HG02973 (cell line): ENCODE measurements at regions not wholly inside any gene's neighbourhood (a gene's known extent, or its start where the extent isn't known, plus 50 kb on each side); places are given as distances from the start of the nearest gene placed in this dataset.

Experiments used
- ATAC-seq: cut with Tn5 transposase; IDR thresholded peaks from one replicate; pipeline ENCODE4 v1.9.1; 2021; ENCODE audit warnings: moderate library complexity; ENCODE audit not compliant: unreplicated experiment

DNA sequence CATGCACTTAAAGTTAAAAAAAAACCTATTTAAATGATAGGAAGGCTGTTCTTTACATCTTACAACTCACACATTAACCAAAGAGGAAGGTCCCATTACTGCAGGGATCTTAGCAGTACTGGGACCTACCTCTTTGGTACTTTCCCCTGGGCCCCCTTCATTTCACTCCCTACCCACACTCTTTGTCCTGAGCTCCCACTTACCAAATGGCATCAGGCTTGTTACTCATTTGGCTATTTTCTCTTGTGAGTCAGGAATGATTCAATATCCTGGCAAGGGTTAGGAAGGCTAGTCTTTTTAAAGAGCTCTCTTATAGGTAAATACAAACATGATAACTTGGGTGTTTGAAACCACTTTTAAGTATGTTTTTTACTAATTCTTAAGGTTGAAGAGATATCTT, 117.4 kb upstream of the ELL2 start:
- no peak for ATAC-seq

DNA sequence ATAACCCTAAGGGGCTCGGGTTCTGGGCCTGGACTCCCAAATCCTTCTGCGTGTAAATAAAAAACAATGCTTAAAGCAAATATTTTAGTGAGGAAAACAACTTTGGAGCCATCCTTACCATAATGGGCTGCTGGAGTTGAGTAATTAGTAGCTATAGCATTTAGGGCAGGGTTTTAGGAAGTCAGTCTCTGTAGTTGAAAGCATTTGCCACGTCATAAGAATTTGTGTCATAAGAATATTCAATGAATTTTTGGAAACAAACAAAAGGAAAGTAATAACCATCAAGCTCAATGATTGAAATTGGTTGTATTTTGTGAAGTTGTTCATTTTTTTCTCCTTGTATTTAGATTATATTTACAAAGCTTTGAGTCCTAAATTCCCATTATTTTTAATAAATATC, 114.8 kb upstream of the ELL2 start:
- no peak for ATAC-seq

DNA sequence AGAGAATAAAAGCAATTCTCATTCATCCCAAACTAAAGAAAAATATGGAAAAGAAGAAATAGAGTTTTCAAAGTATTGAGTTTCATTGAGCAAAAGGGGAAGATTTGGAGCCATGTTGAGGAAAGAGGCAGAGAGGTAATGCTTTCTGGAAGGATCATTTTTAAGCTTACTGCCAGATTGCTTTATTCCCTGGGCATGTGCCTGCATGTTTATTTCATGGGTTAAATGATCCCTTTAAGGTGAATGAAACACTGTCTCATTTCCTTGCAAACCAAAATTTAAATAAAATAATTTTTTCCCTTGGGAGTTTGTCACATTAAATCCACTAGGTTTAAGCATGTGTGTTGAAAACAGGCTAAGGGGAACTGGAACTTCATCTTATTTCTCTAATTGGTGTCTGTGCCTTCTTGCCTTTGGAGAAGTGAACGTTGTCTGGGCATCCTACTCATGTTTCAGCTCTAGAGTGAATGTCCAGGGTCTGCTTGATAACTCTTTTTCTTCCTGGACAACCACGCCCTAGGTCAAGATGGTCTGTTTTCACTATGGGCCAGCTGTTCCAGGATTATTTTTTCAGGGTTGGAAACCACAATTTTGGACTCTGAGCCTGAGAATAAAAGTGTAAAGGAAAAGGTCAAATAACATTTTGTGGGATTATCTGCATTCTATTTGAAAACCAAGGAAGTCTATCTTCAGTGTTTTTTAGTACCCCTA, 114.1 kb upstream of the ELL2 start:
- no peak for ATAC-seq

DNA sequence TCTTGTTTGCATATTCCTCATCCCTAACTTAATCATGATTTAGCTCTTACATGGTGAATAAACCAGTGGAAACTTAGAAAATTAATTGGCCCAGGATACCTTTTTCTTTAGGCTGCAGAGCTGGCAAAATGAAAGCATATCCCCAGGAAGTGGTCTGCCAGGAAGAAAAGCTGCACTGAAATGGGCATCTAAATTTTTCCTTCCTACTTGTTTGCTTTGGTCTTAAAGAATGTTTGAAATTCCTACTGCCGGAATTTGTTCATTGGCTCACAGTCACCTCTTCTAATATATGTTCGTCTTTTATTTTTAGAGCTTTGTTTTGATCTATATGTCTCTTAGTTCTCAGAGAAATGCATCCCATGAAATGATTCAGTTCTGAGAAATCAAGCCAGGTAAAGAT, 113.2 kb upstream of the ELL2 start:
- ATAC-seq, result no peak

DNA sequence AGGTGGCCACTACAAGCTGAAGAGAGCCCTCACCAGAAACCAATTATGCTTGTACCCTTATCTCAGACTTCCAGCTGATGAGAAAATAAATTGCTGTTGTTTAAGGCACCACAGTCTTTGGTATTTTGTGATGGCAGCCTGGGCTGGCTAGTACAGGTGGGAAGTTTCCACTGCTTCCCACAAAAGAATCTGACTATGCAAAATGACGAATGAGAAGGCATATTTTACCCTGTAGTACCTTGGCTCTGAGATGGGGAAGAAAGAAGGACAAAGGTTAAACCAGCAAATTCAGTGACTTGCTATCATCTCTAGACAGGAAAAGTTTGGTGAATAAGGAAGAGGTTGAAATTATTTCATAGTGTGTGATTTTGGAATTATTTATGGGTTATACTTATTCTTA, 112.8 kb upstream of the ELL2 start:
- ATAC-seq, result no peak

GRCh38 chr5:96072791-96073165, 111.1 kb upstream of the ELL2 start:
- ATAC-seq, result no peak

DNA sequence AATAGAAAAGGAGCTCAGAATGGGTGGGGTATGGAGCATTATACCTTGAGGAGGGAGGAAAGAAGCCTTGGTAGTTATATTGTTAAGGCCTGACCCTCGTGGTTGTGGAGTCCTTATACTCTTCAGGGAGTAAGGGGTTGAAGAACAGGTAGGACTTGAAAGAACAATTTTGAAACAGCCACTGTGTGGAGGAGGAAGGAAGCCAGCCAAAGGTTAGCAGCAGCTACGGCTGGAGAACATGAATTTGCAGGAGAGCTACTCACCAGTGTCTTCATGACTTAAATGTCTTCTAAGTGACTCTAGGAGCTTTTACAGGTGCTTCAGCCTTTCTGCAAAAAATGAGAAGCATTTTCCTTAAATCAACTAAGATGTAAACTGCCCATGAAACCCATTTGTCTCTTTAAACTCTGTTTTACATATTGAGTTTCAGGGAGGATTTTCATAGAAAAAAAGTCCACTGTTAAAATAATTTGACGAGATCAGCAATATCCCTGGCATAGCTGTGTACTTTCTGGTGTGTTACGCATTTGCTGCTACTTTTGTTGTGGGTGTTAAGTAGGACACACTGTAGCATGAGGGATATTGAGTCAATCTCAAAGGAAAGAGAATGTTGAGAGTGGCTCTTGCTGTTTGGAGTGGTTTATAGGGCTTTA, 110.6 kb upstream of the ELL2 start:
- ATAC-seq, result no peak

DNA sequence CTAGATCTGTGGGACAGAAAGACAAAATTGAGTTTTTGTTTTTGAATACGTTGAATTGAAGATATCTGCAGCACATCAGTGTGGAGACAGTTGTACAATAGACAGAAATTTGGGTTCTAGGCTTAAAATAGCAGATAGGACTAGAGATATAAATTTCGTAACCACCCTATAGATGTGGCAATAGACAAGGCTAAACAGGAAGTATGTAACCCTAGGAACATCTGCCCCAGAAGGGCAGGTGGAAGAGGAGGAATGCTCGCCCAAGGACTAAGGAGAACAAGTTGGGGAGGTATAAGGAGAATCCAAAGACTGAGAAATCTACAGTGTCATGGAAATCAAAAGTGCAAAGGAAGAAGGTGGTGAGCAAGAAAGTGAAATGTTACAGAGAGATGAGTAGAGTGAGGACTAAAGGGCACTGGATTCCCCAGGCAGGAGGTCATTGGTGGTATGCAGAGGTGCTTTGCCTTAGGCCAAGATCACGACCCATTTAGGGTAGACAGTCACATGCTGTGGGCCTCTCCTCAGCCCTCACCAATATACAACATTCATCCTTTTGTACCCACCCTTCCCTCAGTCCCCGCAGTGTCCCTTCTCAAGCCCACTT, 109.1 kb upstream of the ELL2 start:
- no peak for ATAC-seq

GRCh38 chr5:96067894-96068614, 106.4 kb upstream of the ELL2 start:
- ATAC-seq, result no peak

- no peak for ATAC-seq
These were observed 105.6 kb upstream of the ELL2 start for GRCh38 chr5:96067251-96067650.

GRCh38 chr5:96066386-96066719, 104.7 kb upstream of the ELL2 start:
- no peak for ATAC-seq

GRCh38 chr5:96065685-96066385, 104.2 kb upstream of the ELL2 start:
- no peak for ATAC-seq

GRCh38 chr5:96064877-96065276, 103.2 kb upstream of the ELL2 start:
- ATAC-seq, result no peak

- ATAC-seq, result no peak
These were observed 101.2 kb upstream of the ELL2 start for GRCh38 chr5:96062836-96063235.

DNA sequence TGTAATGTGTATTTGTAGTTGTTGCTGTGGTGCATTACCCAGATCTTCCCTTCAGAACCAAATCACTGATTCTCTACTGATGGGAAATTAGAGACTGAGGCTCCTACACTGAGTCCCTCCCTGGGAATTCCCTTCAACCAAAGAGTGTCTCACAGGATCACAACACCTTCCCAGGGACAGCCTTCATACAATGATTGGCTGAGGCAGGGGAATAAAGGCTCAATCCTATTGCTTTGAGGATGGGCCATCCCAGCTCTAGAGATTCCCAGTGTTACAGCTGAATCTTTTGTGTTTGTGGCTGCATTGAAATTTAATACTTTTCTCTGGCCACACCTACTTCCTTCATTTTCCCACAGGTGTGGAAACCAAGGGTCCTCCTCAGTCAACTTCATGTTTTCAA, 96.4 kb upstream of the ELL2 start:
- no peak for ATAC-seq

- ATAC-seq, result no peak
These were observed 92.8 kb upstream of the ELL2 start for GRCh38 chr5:96054311-96055030.

GRCh38 chr5:96053063-96053735, 91.5 kb upstream of the ELL2 start:
- no peak for ATAC-seq

DNA sequence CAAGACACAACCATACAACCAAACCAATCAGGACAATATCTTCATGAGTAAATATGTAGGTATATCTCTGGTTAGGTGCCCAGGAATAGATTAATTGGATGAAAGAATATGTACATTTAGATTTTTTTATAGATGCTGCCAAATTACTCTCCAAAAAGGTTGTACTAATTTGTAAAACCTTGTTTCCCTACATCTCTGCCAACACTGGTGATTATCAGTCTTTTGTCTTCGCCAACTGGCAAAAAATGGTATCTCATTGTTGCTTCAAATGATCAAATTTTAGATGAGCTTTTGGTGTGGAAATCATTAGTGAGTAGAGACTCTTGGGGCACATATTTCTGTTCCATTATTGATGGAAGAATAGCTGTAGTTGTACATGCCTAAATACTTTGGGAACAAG, 90.7 kb upstream of the ELL2 start:
- no peak for ATAC-seq

GRCh38 chr5:96051401-96051830, 89.8 kb upstream of the ELL2 start:
- ATAC-seq, result no peak

DNA sequence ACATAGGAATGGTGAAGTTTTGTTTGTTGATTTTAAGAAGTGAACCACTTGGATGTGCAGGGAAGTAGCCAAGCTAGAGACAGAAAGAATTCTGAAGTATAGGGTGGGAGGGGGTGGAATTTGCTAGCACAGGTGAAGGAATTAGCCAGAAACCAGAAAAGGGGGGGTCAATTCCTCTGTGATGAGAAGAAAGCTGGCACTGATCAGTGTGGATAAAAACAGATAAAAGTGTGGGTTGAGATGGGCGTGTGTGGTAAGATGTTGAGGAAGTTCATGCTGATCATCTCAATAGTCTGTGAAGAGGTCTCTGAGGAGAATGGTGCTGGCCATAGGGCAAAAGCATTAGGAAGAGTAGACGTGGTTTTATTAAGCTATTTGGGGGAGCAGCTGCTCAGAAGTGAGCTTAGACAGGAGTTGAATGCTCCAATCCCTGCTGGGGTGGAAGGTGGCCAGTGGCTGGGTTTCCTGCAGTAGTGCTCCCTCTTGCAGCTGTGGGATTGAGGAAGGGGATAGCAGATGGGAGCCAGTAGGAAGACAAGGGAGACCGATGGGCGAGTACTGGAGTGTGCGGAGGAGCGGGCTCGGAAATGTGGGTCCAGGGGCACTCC, 88.7 kb upstream of the ELL2 start:
- ATAC-seq, result no peak
